HCT116 (cell line): ENCODE measurements at regions not wholly inside any gene's neighbourhood (a gene's known extent, or its start where the extent isn't known, plus 50 kb on each side); places are given as distances from the start of the nearest gene placed in this dataset.

Experiments used
- ATAC-seq: fragments of 200-7000 bp; cut with Tn5 transposase; 2 replicates; pipeline ENCODE4 v1.9.1; 2020; ENCODE audit warnings: mild to moderate bottlenecking, moderate library complexity
- BruUV-seq: library from RNA; stranded (reverse); fragments of 400-500 nt; replicated peaks from 2 replicates; lab custom pipeline; 2021; lab: Mats Ljungman, UMichigan
- CTCF ChIA-PET: fragments of 300-600 bp; sonication (Branson Sonifier 250); formaldehyde crosslinking; loops from one replicate; lab custom pipeline; 2021; ENCODE audit warnings: antibody characterized with exemption; lab: Charles Lee
- POLR2A ChIA-PET: fragments of 300-600, 350-600 bp; sonication (Branson Sonifier 250); formaldehyde crosslinking; loops from one replicate; lab custom pipeline; 2021; ENCODE audit warnings: antibody characterized with exemption; lab: Charles Lee
- RAD21 ChIA-PET, 2 experiments: fragments of 300-600 bp; sonication (Branson Sonifier 250); formaldehyde crosslinking; loops; one replicate each; lab custom pipeline; 2023; ENCODE audit warnings: low total read pairs in 2 of 2; ENCODE audit not compliant: uncharacterized antibody in 2 of 2, unreplicated experiment in 2 of 2, low non-redundant PET in 1 of 2; lab: Charles Lee
- DNase-seq: peaks from one replicate; pipeline ENCODE4 v3.0.0-alpha.2; 2010; ENCODE audit warnings: low read depth, low spot score
- H2AFZ ChIP-seq: fragments of 200-600 bp; shearing (Covaris generic), sonication (generic); 2 replicates; pipeline ENCODE4 v1.6.1; 2017; ENCODE audit warnings: low read depth, mixed run types, mixed read lengths, antibody characterized with exemption, low read length; ENCODE audit not compliant: poor library complexity, severe bottlenecking
- H3K27ac ChIP-seq: 2 replicates; pipeline ENCODE4 v1.5.1; 2012; ENCODE audit warnings: low read depth, low read length
- H3K27me3 ChIP-seq: fragments of 200-600 bp; sonication (generic); 2 replicates; pipeline ENCODE4 v1.6.1; 2016; ENCODE audit warnings: mixed run types, low read length, mixed read lengths; ENCODE audit not compliant: insufficient read depth
- H3K36me3 ChIP-seq, 2 experiments: fragments of 200-500 bp in 1 of 2; fragments of 200-600 bp in 1 of 2; sonication (Bioruptor generic) in 1 of 2; sonication (generic) in 1 of 2; 2 replicates each; pipeline versions ENCODE4 v1.5.1 to v1.6.1; 2014 to 2016; ENCODE audit warnings: low read length in 2 of 2, inconsistent platforms in 1 of 2, mixed read lengths in 1 of 2, mixed run types in 1 of 2; ENCODE audit not compliant: insufficient read depth in 2 of 2, control insufficient read depth in 1 of 2
- H3K4me1 ChIP-seq, 2 experiments: fragments of 200-600 bp in 1 of 2; sonication (generic) in 1 of 2; 2 replicates each; pipeline versions ENCODE4 v1.5.1 to v1.6.1; 2012 to 2017; ENCODE audit warnings: low read length in 2 of 2, inconsistent platforms in 1 of 2, mild to moderate bottlenecking in 1 of 2, mixed read lengths in 1 of 2, mixed run types in 1 of 2, moderate library complexity in 1 of 2; ENCODE audit not compliant: insufficient read depth in 2 of 2, control insufficient read depth in 1 of 2
- H3K4me2 ChIP-seq: fragments of 200-600 bp; sonication (generic); 2 replicates; pipeline ENCODE4 v1.6.1; 2017; ENCODE audit warnings: mixed run types, low read length, mixed read lengths
- H3K4me3 ChIP-seq, 2 experiments: fragments of 200-600 bp in 1 of 2; sonication (generic) in 1 of 2; replicated peaks in 1 of 2; 2 replicates each; pipeline ENCODE4 v1.5.1; 2011 to 2016; ENCODE audit warnings: low read length in 2 of 2, control low read depth in 1 of 2, low read depth in 1 of 2, mild to moderate bottlenecking in 1 of 2, mixed read lengths in 1 of 2, mixed run types in 1 of 2
- H3K79me2 ChIP-seq: fragments of 200-600 bp; sonication (generic); 2 replicates; pipeline ENCODE4 v1.6.1; 2017; ENCODE audit warnings: mild to moderate bottlenecking, mixed run types, low read length, moderate library complexity, mixed read lengths; ENCODE audit not compliant: insufficient read depth
- H3K9ac ChIP-seq: fragments of 200-600 bp; sonication (generic); 2 replicates; pipeline ENCODE4 v1.6.1; 2016; ENCODE audit warnings: low read length, mixed read lengths
- H3K9me2 ChIP-seq: fragments of 200-600 bp; sonication (generic), shearing (Covaris generic); 2 replicates; pipeline ENCODE4 v1.6.1; 2017; ENCODE audit warnings: mixed run types, mild to moderate bottlenecking, moderate library complexity; ENCODE audit not compliant: insufficient read depth
- H3K9me3 ChIP-seq, 2 experiments: fragments of 200-500 bp in 1 of 2; fragments of 200-600 bp in 1 of 2; sonication (Bioruptor generic) in 1 of 2; sonication (generic) in 1 of 2; 2 replicates each; pipeline ENCODE4 v1.6.1; 2014 to 2017; ENCODE audit warnings: low read length in 2 of 2, mixed read lengths in 2 of 2, inconsistent platforms in 1 of 2, low read depth in 1 of 2, mild to moderate bottlenecking in 1 of 2, mixed run types in 1 of 2, moderate library complexity in 1 of 2; ENCODE audit not compliant: control insufficient read depth in 1 of 2, insufficient read depth in 1 of 2
- H4K20me1 ChIP-seq: fragments of 200-600 bp; sonication (generic), shearing (Covaris generic); 2 replicates; pipeline ENCODE4 v1.6.1; 2017; ENCODE audit warnings: mixed run types, mild to moderate bottlenecking, moderate library complexity; ENCODE audit not compliant: insufficient read depth
- EGR1 ChIP-seq: IDR thresholded peaks from 2 replicates; pipeline ENCODE4 v1.6.1; 2012; ENCODE audit warnings: low read depth
- ELF1 ChIP-seq: IDR thresholded peaks from 2 replicates; pipeline ENCODE4 v1.6.1; 2012; ENCODE audit warnings: low read depth, borderline replicate concordance
- FOSL1 ChIP-seq: IDR thresholded peaks from 2 replicates; pipeline ENCODE4 v1.6.1; 2012; ENCODE audit warnings: low read depth
- POLR2AphosphoS5 ChIP-seq: IDR thresholded peaks from 2 replicates; pipeline ENCODE4 v1.6.1; 2011; ENCODE audit warnings: mild to moderate bottlenecking, low read depth, low read length, moderate library complexity
- RAD21 ChIP-seq: IDR thresholded peaks from 2 replicates; pipeline ENCODE4 v1.6.1; 2012; ENCODE audit warnings: low read depth, mild to moderate bottlenecking
- SIN3A ChIP-seq: IDR thresholded peaks from 2 replicates; pipeline ENCODE4 v1.6.1; 2012; ENCODE audit warnings: low read depth
- SRF ChIP-seq: IDR thresholded peaks from 2 replicates; pipeline ENCODE4 v1.6.1; 2012; ENCODE audit warnings: low read depth
- TCF7L2 ChIP-seq: IDR thresholded peaks from 2 replicates; pipeline ENCODE4 v1.7.0; 2011; ENCODE audit warnings: borderline replicate concordance, inconsistent platforms; ENCODE audit not compliant: insufficient read depth, insufficient read length; ENCODE audit errors: extremely low read depth
- YY1 ChIP-seq: IDR thresholded peaks from 2 replicates; pipeline ENCODE4 v1.6.1; 2011; ENCODE audit warnings: low read length, low read depth, moderate library complexity, mild to moderate bottlenecking; ENCODE audit not compliant: insufficient replicate concordance; ENCODE audit errors: extremely low read depth
- ZFX ChIP-seq: fragments of 450-650 bp; IDR thresholded peaks from 2 replicates; pipeline ENCODE4 v1.6.1; 2017
- ZNF274 ChIP-seq: fragments of 200-500 bp; sonication (Bioruptor generic); IDR thresholded peaks from 2 replicates; pipeline ENCODE4 v1.6.1; 2014; ENCODE audit warnings: mild to moderate bottlenecking, low read depth, low read length, inconsistent platforms
- intact Hi-C: fragments of 100-400 bp; cut with micrococcal nuclease; formaldehyde crosslinking; loops from 2 replicates; pipeline ENCODE4 v1.10.0; 2022
- TF ChIP-seq, protein P1 (sequence below), 3 experiments: fragments of 200-600 bp in 1 of 3; sonication (generic) in 1 of 3; IDR thresholded peaks in 2 of 3; conservative IDR thresholded peaks in 1 of 3; 2 replicates each; pipeline ENCODE4 v1.5.1; 2012 to 2017; ENCODE audit warnings: low read depth in 2 of 3, low read length in 2 of 3, antibody characterized with exemption in 1 of 3, borderline replicate concordance in 1 of 3, control low read depth in 1 of 3, mild to moderate bottlenecking in 1 of 3, mixed read lengths in 1 of 3, mixed run types in 1 of 3, moderate library complexity in 1 of 3; ENCODE audit not compliant: insufficient read depth in 1 of 3
- TF ChIP-seq, protein P2 (sequence below): IDR thresholded peaks from 2 replicates; pipeline ENCODE4 v1.6.1; 2012; ENCODE audit warnings: low read depth
- TF ChIP-seq, protein P3 (sequence below): IDR thresholded peaks from 2 replicates; pipeline ENCODE4 v1.6.1; 2012
- TF ChIP-seq, protein P4 (sequence below): IDR thresholded peaks from 2 replicates; pipeline ENCODE4 v1.6.1; 2012

DNA sequence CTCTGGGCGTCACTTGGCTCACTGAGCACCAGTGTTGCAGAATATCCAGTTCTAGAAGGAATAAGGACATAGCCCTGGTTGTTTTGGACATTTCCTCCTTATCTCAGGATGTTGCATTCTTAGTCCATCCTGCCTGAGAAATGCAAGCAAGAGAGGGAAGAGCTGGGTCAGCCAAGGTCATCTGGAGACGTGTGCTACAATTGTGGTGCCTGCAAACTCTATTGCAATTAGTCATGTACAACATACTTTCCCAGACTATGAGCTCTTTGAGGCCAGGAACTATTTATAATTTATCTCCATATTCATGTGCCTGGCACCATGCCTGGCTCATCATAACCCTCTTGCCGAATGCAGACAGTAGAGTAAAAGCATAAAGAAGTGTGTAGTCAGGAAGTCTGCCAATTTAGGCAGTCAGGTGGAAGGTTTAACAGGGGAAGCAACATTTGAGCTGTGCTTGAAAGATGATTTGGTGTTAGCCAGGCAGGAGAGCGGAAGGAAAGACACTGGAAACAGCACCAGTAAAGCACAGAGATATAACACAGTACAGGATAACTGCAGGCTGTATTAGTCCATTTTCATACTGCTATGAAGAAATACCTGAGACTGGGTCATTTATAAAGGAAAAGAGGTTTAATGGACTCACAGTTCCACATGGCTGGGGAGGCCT is 129.4 kb upstream of the PAX6 start:
- RAD21 ChIA-PET, result no interaction called here
- Histone ChIP-seq H4K20me1 (no peaks in the 10 kb centered on the region), H3K36me3 (no peaks in the 10 kb centered on the region), H3K9ac (no peak overlapping the region), H3K9me3 (no peaks in the 10 kb centered on the region), H3K4me3 (no peak overlapping the region), H3K4me2 (no peak overlapping the region), H3K27me3 (no peaks in the 10 kb centered on the region), H3K9me2 (no peaks in the 10 kb centered on the region), H3K4me1 (no peaks in the 10 kb centered on the region), H3K27ac (no peak overlapping the region), H2AFZ (no peak overlapping the region), H3K79me2 (no peaks in the 10 kb centered on the region)
- CTCF ChIA-PET, result no interaction called here
- BruUV-seq, result no TSS peak
- DNase-seq (no peak), ATAC-seq (no peak)
- TF ChIP-seq RAD21, result no peak
- intact Hi-C loops, result no loop called here
- POLR2A ChIA-PET, result no interaction called here

DNA sequence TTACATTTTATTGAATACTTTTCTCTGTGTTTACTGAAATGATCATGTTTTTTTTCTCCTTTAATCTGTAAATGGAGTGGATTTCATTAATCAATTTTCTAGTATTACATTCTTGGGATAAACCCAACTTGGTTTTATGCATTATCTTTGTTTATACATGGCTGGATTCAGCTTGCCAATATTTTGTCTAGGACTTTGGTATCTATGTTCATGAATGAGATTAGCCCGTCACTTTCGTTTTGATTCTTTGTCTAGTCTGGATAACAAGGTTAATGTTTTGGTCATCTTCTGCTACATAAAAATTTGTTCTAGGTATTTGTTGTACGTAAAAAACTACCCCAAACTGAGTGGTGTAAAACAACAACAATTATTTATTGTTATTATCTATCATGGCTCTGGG is 127.9 kb upstream of the PAX6 start:
- Histone ChIP-seq H2AFZ (no peak overlapping the region), H3K9ac (no peak overlapping the region), H4K20me1 (no peaks in the 10 kb centered on the region), H3K9me3 (no peaks in the 10 kb centered on the region), H3K27ac (no peak overlapping the region), H3K4me1 (no peaks in the 10 kb centered on the region), H3K79me2 (no peaks in the 10 kb centered on the region), H3K9me2 (no peaks in the 10 kb centered on the region), H3K4me2 (no peak overlapping the region), H3K36me3 (no peaks in the 10 kb centered on the region), H3K4me3 (no peak overlapping the region), H3K27me3 (no peaks in the 10 kb centered on the region)
- ChIA-PET CTCF (no interaction called here), POLR2A (no interaction called here), RAD21 (no interaction called here)
- ATAC-seq (no peak), DNase-seq (no peak)
- BruUV-seq, result no TSS peak
- intact Hi-C loops, result no loop called here
- TF ChIP-seq TCF7L2 (no peak), SIN3A (no peak), SRF (no peak), FOSL1 (no peak), ZNF274 (no peak), EGR1 (no peak), ELF1 (no peak), ZFX (no peak), POLR2AphosphoS5 (no peak), RAD21 (no peak), YY1 (no peak)
- TF ChIP-seq, protein P1, sequence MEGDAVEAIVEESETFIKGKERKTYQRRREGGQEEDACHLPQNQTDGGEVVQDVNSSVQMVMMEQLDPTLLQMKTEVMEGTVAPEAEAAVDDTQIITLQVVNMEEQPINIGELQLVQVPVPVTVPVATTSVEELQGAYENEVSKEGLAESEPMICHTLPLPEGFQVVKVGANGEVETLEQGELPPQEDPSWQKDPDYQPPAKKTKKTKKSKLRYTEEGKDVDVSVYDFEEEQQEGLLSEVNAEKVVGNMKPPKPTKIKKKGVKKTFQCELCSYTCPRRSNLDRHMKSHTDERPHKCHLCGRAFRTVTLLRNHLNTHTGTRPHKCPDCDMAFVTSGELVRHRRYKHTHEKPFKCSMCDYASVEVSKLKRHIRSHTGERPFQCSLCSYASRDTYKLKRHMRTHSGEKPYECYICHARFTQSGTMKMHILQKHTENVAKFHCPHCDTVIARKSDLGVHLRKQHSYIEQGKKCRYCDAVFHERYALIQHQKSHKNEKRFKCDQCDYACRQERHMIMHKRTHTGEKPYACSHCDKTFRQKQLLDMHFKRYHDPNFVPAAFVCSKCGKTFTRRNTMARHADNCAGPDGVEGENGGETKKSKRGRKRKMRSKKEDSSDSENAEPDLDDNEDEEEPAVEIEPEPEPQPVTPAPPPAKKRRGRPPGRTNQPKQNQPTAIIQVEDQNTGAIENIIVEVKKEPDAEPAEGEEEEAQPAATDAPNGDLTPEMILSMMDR (IDR thresholded peaks at IDR 0.05 in 2 of 3, conservative IDR thresholded peaks at IDR 0.05 in 1 of 3; ENCODE audit: borderline replicate concordance in 1 of 3, insufficient read depth in 1 of 3, low read depth in 2 of 3, low read length in 2 of 3), result no peak
- TF ChIP-seq, protein P2, sequence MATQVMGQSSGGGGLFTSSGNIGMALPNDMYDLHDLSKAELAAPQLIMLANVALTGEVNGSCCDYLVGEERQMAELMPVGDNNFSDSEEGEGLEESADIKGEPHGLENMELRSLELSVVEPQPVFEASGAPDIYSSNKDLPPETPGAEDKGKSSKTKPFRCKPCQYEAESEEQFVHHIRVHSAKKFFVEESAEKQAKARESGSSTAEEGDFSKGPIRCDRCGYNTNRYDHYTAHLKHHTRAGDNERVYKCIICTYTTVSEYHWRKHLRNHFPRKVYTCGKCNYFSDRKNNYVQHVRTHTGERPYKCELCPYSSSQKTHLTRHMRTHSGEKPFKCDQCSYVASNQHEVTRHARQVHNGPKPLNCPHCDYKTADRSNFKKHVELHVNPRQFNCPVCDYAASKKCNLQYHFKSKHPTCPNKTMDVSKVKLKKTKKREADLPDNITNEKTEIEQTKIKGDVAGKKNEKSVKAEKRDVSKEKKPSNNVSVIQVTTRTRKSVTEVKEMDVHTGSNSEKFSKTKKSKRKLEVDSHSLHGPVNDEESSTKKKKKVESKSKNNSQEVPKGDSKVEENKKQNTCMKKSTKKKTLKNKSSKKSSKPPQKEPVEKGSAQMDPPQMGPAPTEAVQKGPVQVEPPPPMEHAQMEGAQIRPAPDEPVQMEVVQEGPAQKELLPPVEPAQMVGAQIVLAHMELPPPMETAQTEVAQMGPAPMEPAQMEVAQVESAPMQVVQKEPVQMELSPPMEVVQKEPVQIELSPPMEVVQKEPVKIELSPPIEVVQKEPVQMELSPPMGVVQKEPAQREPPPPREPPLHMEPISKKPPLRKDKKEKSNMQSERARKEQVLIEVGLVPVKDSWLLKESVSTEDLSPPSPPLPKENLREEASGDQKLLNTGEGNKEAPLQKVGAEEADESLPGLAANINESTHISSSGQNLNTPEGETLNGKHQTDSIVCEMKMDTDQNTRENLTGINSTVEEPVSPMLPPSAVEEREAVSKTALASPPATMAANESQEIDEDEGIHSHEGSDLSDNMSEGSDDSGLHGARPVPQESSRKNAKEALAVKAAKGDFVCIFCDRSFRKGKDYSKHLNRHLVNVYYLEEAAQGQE, result no peak
- TF ChIP-seq, protein P3, sequence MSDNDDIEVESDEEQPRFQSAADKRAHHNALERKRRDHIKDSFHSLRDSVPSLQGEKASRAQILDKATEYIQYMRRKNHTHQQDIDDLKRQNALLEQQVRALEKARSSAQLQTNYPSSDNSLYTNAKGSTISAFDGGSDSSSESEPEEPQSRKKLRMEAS, result no peak
- TF ChIP-seq, protein P4, sequence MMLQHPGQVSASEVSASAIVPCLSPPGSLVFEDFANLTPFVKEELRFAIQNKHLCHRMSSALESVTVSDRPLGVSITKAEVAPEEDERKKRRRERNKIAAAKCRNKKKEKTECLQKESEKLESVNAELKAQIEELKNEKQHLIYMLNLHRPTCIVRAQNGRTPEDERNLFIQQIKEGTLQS, result no peak
